Hepatocyte (in vitro differentiated cells): ENCODE measurements at regions not wholly inside any gene's neighbourhood (a gene's known extent, or its start where the extent isn't known, plus 50 kb on each side); places are given as distances from the start of the nearest gene placed in this dataset.

ENCODE experiments used
- DNase-seq: peaks from one replicate; pipeline ENCODE4 v3.0.0-alpha.2; 2016; ENCODE audit warnings: low spot score
- H2AFZ ChIP-seq: fragments of 200-600 bp; sonication (generic); 2 replicates; pipeline ENCODE4 v1.6.0; 2016; ENCODE audit warnings: antibody characterized with exemption, mild to moderate bottlenecking
- H3K27ac ChIP-seq: fragments of 200-600 bp; sonication (generic); 2 replicates; pipeline ENCODE4 v1.5.1; 2016; ENCODE audit warnings: mild to moderate bottlenecking
- H3K27me3 ChIP-seq: fragments of 200-600 bp; sonication (generic); 2 replicates; pipeline ENCODE4 v1.6.1; 2016
- H3K36me3 ChIP-seq: fragments of 200-600 bp; sonication (generic); replicated peaks from 2 replicates; pipeline ENCODE4 v1.5.1; 2016; ENCODE audit warnings: low read depth; ENCODE audit not compliant: insufficient read depth
- H3K4me1 ChIP-seq: fragments of 200-600 bp; sonication (generic); 2 replicates; pipeline ENCODE4 v1.5.1; 2016; ENCODE audit warnings: mild to moderate bottlenecking, moderate library complexity; ENCODE audit not compliant: insufficient read depth
- H3K4me2 ChIP-seq: fragments of 200-600 bp; sonication (generic); 2 replicates; pipeline ENCODE4 v1.6.0; 2016
- H3K4me3 ChIP-seq: fragments of 200-600 bp; sonication (generic); 2 replicates; pipeline ENCODE4 v1.5.1; 2016; ENCODE audit warnings: mild to moderate bottlenecking
- H3K79me2 ChIP-seq: fragments of 200-600 bp; sonication (generic); 2 replicates; pipeline ENCODE4 v1.6.0; 2017; ENCODE audit warnings: mild to moderate bottlenecking
- H3K9me2 ChIP-seq: fragments of 200-600 bp; sonication (generic); replicated peaks from 2 replicates; pipeline ENCODE4 v1.6.0; 2017; ENCODE audit warnings: mild to moderate bottlenecking; ENCODE audit not compliant: insufficient read depth
- H3K9me3 ChIP-seq: fragments of 200-600 bp; sonication (generic); 2 replicates; pipeline ENCODE4 v1.5.1; 2016; ENCODE audit warnings: low read depth, mild to moderate bottlenecking
- H4K20me1 ChIP-seq: fragments of 200-600 bp; sonication (generic); 2 replicates; pipeline ENCODE4 v1.6.0; 2016; ENCODE audit warnings: mild to moderate bottlenecking; ENCODE audit not compliant: insufficient read depth, poor library complexity, severe bottlenecking
- EZH2 ChIP-seq: fragments of 200-600 bp; sonication (generic); IDR thresholded peaks from 2 replicates; pipeline ENCODE4 v1.6.1; 2016; ENCODE audit warnings: antibody characterized with exemption, mild to moderate bottlenecking, borderline replicate concordance
- EZH2phosphoT487 ChIP-seq: fragments of 200-600 bp; sonication (generic); IDR thresholded peaks from one replicate; pipeline ENCODE4 v1.6.1; 2018; ENCODE audit warnings: antibody characterized with exemption, mild to moderate bottlenecking, low read depth, moderate library complexity; ENCODE audit not compliant: unreplicated experiment, severe bottlenecking
- WGBS: methylation state at CpG from one replicate; pipeline ENCODE4 v1.1.6; 2016; ENCODE audit warnings: low lambda C conversion rate; ENCODE audit errors: missing lambda C conversion rate; 5-methylcytosine and 5-hydroxymethylcytosine counted together
- TF ChIP-seq, protein P1 (sequence below): fragments of 200-600 bp; sonication (generic); IDR thresholded peaks from 2 replicates; pipeline ENCODE4 v1.5.1; 2016; ENCODE audit warnings: antibody characterized with exemption, mild to moderate bottlenecking; ENCODE audit not compliant: poor library complexity

- Histone ChIP-seq H3K79me2 (no peaks in the 10 kb centered on the region), H3K4me2 (no peak overlapping the region), H3K27me3 (no peaks in the 10 kb centered on the region), H4K20me1 (no peaks in the 10 kb centered on the region), H3K4me1 (peaks cover 8% of the 10 kb centered on the region), H3K27ac (peak overlapping the region; percentile 36), H3K4me3 (no peak overlapping the region), H3K9me2 (no peaks in the 10 kb centered on the region), H3K9me3 (no peaks in the 10 kb centered on the region), H3K36me3 (no peaks in the 10 kb centered on the region), H2AFZ (peak overlapping the region; percentile 28)
- TF ChIP-seq EZH2phosphoT487 (no peak), EZH2 (no peak)
- TF ChIP-seq, protein P1, sequence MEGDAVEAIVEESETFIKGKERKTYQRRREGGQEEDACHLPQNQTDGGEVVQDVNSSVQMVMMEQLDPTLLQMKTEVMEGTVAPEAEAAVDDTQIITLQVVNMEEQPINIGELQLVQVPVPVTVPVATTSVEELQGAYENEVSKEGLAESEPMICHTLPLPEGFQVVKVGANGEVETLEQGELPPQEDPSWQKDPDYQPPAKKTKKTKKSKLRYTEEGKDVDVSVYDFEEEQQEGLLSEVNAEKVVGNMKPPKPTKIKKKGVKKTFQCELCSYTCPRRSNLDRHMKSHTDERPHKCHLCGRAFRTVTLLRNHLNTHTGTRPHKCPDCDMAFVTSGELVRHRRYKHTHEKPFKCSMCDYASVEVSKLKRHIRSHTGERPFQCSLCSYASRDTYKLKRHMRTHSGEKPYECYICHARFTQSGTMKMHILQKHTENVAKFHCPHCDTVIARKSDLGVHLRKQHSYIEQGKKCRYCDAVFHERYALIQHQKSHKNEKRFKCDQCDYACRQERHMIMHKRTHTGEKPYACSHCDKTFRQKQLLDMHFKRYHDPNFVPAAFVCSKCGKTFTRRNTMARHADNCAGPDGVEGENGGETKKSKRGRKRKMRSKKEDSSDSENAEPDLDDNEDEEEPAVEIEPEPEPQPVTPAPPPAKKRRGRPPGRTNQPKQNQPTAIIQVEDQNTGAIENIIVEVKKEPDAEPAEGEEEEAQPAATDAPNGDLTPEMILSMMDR = no peak
- peak; percentile 21 for DNase-seq
- 70% methylated on average over 4 of the region's 4 CpGs for WGBS
Measured at GRCh38 chr5:74567411-74567995, 73.0 kb downstream of the ENC1 start.

DNA sequence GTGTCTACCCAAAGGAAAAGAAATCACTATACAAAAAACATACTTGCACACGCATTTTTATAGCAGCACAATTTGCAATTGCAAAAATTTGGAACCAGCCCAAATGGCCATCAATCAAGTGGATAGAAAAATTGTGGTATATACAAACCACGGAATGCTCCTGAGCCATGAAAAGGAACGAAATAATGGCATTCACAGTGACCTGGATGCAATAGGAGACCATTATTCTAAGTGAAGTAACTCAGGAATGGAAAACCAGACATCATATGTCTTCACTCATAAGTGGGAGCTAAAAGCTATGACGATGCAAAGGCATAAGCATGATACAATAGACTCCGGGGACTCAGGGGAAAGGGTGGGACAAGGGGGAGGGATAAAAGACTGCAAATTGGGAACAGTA is 78.4 kb downstream of the ENC1 start:
- H4K20me1 ChIP-seq = no peaks in the 10 kb centered on the region
- H3K4me2 ChIP-seq = no peak overlapping the region
- H3K27ac ChIP-seq = no peak overlapping the region
- no peaks in the 10 kb centered on the region for H3K79me2 ChIP-seq
- peaks cover 4% of the 10 kb centered on the region for H3K4me1 ChIP-seq
- no peaks in the 10 kb centered on the region for H3K36me3 ChIP-seq
- no peak for DNase-seq
- H2AFZ ChIP-seq = no peak overlapping the region
- H3K27me3 ChIP-seq = no peaks in the 10 kb centered on the region
- TF ChIP-seq EZH2phosphoT487 (no peak), EZH2 (no peak)
- TF ChIP-seq, protein P1 = no peak
- H3K9me3 ChIP-seq = no peaks in the 10 kb centered on the region
- no peak overlapping the region for H3K4me3 ChIP-seq
- 85% methylated on average over 5 of the region's 5 CpGs for WGBS
- no peaks in the 10 kb centered on the region for H3K9me2 ChIP-seq

GRCh38 chr5:74560245-74560644 is 80.3 kb downstream of the ENC1 start:
- no peaks in the 10 kb centered on the region for H3K27me3 ChIP-seq
- H3K9me2 ChIP-seq = no peaks in the 10 kb centered on the region
- H3K27ac ChIP-seq = no peak overlapping the region
- H3K9me3 ChIP-seq = no peaks in the 10 kb centered on the region
- no peak overlapping the region for H3K4me2 ChIP-seq
- DNase-seq = no peak
- H3K36me3 ChIP-seq = no peaks in the 10 kb centered on the region
- H4K20me1 ChIP-seq = no peaks in the 10 kb centered on the region
- H2AFZ ChIP-seq = no peak overlapping the region
- TF ChIP-seq, protein P1 = no peak
- TF ChIP-seq EZH2 = no peak
- no peak for TF ChIP-seq EZH2phosphoT487
- H3K79me2 ChIP-seq = no peaks in the 10 kb centered on the region
- H3K4me3 ChIP-seq = no peak overlapping the region
- no peaks in the 10 kb centered on the region for H3K4me1 ChIP-seq
